ENCODE measurements at regions not wholly inside any gene's neighbourhood (a gene's known extent, or its start where the extent isn't known, plus 50 kb on each side); places are given as distances from the start of the nearest gene placed in this dataset.

DNA sequence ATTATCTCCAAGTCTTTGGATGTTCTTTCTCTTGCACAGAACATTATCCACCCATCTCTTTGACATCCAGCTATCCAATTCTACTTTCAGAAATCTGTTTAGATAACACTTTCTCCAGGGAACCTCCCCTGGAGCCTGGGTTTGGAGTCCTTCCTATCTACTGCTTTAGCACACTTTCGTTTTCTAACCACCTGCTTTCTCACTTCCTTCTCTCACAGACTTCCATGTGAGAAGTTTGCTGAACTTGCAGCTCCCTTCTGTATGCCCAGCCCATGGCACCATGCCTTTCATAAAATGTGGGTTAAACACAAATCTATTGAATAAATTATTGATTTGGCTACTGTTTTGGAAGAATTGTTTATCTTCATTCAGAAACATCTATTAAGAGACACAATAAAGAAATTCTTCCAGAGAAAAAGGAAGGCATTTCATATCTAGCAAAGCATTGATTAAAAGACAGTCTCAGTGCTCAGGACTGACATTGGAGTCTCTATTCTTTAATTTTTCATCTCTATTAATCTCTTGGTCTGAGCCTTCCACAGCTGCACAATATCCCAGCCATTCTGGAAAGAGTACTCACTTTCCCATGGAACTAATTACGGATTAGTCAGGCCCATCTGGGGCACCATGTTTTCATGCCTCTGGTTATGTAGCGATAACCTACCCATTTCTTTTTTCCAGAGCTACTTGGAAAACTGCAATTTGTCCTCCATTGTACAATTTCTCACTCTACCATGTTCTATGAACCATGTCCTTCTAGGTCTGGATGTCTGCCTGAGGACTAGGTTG, 1077.3 kb downstream of the SORCS3 start:
- Histone ChIP-seq H3K4me3 (no peak overlapping the region), H3K27me3 (replicated peaks; ENCODE audit: insufficient read depth) (no peaks in the 10 kb centered on the region), H3K9me3 (no peaks in the 10 kb centered on the region), H3K4me1 (replicated peaks) (no peaks in the 10 kb centered on the region), H3K27ac (no peak overlapping the region), H3K36me3 (no peaks in the 10 kb centered on the region)
- intact Hi-C loops (cut with DNase I), result no loop called here
- WGBS, result 85% methylated on average over 3 of the region's 3 CpGs
- DNase-seq (ENCODE audit: low spot score), result no peak
- TF ChIP-seq POLR2AphosphoS5 (IDR thresholded peaks at IDR 0.05) (no peak), POLR2A (IDR thresholded peaks at IDR 0.05) (no peak)
- TF ChIP-seq, protein P1, sequence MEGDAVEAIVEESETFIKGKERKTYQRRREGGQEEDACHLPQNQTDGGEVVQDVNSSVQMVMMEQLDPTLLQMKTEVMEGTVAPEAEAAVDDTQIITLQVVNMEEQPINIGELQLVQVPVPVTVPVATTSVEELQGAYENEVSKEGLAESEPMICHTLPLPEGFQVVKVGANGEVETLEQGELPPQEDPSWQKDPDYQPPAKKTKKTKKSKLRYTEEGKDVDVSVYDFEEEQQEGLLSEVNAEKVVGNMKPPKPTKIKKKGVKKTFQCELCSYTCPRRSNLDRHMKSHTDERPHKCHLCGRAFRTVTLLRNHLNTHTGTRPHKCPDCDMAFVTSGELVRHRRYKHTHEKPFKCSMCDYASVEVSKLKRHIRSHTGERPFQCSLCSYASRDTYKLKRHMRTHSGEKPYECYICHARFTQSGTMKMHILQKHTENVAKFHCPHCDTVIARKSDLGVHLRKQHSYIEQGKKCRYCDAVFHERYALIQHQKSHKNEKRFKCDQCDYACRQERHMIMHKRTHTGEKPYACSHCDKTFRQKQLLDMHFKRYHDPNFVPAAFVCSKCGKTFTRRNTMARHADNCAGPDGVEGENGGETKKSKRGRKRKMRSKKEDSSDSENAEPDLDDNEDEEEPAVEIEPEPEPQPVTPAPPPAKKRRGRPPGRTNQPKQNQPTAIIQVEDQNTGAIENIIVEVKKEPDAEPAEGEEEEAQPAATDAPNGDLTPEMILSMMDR (IDR thresholded peaks at IDR 0.05), result no peak

DNA sequence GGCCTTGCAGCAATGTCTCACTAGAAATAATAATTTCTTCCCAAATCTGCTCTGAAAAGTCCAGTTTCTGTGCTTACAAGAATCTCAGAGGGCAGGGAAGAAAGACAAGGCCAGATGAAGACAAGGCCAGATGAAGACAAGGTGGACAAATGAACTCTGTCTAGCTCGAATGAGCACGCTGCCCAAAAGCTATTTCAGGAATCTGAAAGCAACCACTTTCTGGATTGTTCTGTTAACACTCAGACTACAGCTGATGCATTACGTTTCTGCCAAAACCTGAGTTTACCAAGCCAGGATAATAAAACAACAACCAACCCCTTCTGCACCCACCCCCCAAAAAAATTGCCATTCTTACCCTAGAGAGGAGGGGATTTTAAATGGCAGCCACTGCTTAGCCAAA, 1073.6 kb downstream of the SORCS3 start:
- 64% methylated on average over 3 of the region's 3 CpGs for WGBS
- TF ChIP-seq POLR2A (IDR thresholded peaks at IDR 0.05) (no peak), POLR2AphosphoS5 (IDR thresholded peaks at IDR 0.05) (no peak)
- TF ChIP-seq, protein P1 (IDR thresholded peaks at IDR 0.05), result no peak

DNA sequence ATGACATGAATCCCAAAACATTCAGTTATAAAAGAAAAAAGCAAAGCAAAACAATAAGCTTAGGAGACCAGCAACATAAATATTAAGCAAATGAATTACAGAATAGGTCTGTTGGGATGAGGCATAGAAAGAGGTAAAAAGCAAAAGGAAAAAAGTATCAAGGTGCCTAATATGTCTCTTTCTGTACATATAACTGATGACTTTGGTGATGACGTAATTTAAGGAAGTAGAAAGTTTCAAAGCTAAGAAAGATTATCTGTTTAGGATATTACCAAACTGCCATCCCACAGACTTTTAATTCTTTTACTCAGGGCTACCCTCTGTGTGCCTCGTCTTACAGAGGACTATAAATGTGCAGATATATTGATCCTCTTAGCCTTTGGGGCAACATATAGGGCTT, 1066.5 kb downstream of the SORCS3 start:
- intact Hi-C loops (cut with DNase I), result no loop called here
- H3K4me3 ChIP-seq, result no peak overlapping the region
- WGBS, result 76% methylated on average over 2 of the region's 2 CpGs
- no peak for DNase-seq (ENCODE audit: low spot score)
- H3K27ac ChIP-seq, result no peak overlapping the region
- no peaks in the 10 kb centered on the region for H3K9me3 ChIP-seq
- no peak for TF ChIP-seq POLR2AphosphoS5 (IDR thresholded peaks at IDR 0.05)
- H3K27me3 ChIP-seq (replicated peaks; ENCODE audit: insufficient read depth), result no peaks in the 10 kb centered on the region
- H3K36me3 ChIP-seq, result no peaks in the 10 kb centered on the region
- H3K4me1 ChIP-seq (replicated peaks), result no peaks in the 10 kb centered on the region

More for the DNA sequence above, 1073.6 kb downstream of the SORCS3 start:
- no peak overlapping the region for H3K4me3 ChIP-seq
- no peaks in the 10 kb centered on the region for H3K4me1 ChIP-seq (replicated peaks)
- H3K27ac ChIP-seq, result no peak overlapping the region
- H3K36me3 ChIP-seq, result no peaks in the 10 kb centered on the region
- intact Hi-C loops (cut with DNase I), result no loop called here
- H3K27me3 ChIP-seq (replicated peaks; ENCODE audit: insufficient read depth), result no peaks in the 10 kb centered on the region
- no peaks in the 10 kb centered on the region for H3K9me3 ChIP-seq
- DNase-seq (ENCODE audit: low spot score), result no peak

DNA sequence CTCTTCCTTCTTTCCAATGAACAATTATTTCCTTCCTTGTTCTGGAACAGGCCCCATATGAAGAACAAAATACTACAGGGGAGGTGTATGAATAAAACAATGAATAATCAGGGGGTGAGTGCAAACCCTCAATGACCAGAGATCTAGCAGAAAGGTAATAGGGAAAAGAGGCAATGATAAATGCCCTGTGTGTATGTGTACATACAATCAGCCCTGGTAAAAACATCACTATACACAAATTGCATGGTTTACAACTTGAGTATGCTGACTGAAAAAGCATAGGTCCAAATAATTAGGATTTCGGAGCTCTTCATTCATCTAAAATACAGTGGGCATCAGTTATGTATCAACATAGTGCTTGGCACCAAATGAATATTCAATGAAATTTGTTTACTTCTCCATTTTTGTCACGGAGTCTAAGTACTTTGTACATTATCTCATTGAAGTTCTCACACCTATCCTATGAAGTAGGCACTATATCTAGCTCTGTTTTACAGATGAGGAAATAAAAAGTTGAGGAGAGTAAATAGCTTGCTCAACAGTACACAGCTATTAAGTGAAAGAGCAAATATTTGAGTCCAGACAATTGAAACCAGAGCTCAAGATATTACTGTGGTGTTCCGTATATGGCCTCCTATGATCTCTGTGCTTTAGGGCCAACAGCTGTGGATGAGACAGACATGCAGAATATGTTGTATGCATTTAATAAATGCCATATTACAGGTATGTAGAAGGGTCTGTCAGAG, 1065.4 kb downstream of the SORCS3 start:
- H3K27me3 ChIP-seq (replicated peaks; ENCODE audit: insufficient read depth), result no peaks in the 10 kb centered on the region
- H3K4me3 ChIP-seq, result no peak overlapping the region
- 50% methylated on average over 3 of the region's 3 CpGs for WGBS
- TF ChIP-seq POLR2AphosphoS5 (IDR thresholded peaks at IDR 0.05), result peak; percentile 34
- TF ChIP-seq POLR2A (IDR thresholded peaks at IDR 0.05), result no peak
- TF ChIP-seq, protein P1 (IDR thresholded peaks at IDR 0.05), result no peak
- no peak overlapping the region for H3K27ac ChIP-seq
- no peak for DNase-seq (ENCODE audit: low spot score)
- no peaks in the 10 kb centered on the region for H3K9me3 ChIP-seq
- intact Hi-C loops (cut with DNase I), result no loop called here
- H3K36me3 ChIP-seq, result no peaks in the 10 kb centered on the region
- H3K4me1 ChIP-seq (replicated peaks), result no peaks in the 10 kb centered on the region

DNA sequence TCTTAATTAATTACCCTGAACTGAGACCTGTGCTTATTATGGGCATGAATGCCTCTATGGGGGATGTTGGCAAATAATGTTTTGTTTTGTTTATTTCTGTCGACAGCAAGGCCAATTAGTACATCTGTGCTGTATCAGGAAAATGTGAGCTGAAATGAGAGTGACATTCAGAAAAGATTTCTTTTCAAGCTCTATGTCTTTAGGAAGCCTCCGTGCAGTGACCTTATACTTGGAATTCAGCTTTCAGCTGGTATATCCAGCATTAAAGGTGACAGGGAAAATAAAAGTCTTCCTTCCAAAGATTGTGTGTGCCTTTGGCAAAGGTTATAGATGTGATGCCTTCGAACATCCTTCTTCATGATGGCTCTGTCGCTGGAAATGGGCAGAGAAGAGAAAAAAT, 1061.1 kb downstream of the SORCS3 start:
- intact Hi-C loops (cut with DNase I), result no loop called here
- DNase-seq (ENCODE audit: low spot score), result no peak
- Histone ChIP-seq H3K4me1 (replicated peaks) (no peaks in the 10 kb centered on the region), H3K36me3 (no peaks in the 10 kb centered on the region), H3K4me3 (no peak overlapping the region), H3K9me3 (no peaks in the 10 kb centered on the region), H3K27ac (no peak overlapping the region), H3K27me3 (replicated peaks; ENCODE audit: insufficient read depth) (no peaks in the 10 kb centered on the region)
- WGBS, result 77% methylated on average over 4 of the region's 4 CpGs
- TF ChIP-seq POLR2A (IDR thresholded peaks at IDR 0.05) (no peak), POLR2AphosphoS5 (IDR thresholded peaks at IDR 0.05) (no peak)
- TF ChIP-seq, protein P1 (IDR thresholded peaks at IDR 0.05), result no peak
